Activated CD8-positive, alpha-beta memory T cell treated with anti-CD3 and anti-CD28 coated beads for 48 hours (primary cell): ENCODE measurements at regions not wholly inside any gene's neighbourhood (a gene's known extent, or its start where the extent isn't known, plus 50 kb on each side); places are given as distances from the start of the nearest gene placed in this dataset.

Experiments
- DNase-seq, 3 experiments: peaks; one replicate each; pipeline ENCODE4 v3.0.0-alpha.2; 2020; ENCODE audit warnings: low read depth in 2 of 3, low spot score in 2 of 3

DNA sequence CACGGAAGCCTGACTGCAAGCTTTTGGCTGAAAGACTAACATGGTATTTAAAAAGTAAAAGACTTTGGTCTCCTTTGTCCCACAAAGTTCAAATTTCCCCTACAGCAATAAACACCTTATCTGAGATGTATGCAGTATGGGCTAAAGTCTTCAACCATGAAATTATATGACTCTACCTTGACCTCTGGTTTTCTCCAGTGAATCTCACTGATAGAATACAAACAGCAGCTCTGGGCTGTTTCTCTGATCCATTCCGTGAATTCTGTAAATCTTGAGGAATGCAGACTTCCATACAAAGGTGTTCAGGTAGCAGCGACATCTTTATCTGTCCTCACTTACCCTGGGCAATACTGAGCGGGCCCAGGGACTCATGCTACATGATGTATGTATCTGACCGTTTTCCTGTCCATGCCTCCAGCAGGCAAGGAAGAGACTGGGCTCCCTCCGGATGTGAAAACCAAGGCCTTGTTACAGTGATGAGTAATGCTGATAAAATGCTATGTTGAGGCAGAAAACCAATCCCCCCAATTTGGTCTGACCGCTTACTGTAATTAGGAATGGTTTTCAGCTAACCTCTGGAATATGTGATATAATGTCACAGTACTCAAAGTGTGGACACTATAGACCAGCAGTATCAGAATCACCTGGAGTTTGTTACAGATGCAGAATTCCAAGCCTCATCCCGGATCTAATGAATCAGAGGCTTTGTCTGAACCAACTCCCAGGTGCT is 589.8 kb downstream of the HS3ST4 start:
- no peak for DNase-seq

DNA sequence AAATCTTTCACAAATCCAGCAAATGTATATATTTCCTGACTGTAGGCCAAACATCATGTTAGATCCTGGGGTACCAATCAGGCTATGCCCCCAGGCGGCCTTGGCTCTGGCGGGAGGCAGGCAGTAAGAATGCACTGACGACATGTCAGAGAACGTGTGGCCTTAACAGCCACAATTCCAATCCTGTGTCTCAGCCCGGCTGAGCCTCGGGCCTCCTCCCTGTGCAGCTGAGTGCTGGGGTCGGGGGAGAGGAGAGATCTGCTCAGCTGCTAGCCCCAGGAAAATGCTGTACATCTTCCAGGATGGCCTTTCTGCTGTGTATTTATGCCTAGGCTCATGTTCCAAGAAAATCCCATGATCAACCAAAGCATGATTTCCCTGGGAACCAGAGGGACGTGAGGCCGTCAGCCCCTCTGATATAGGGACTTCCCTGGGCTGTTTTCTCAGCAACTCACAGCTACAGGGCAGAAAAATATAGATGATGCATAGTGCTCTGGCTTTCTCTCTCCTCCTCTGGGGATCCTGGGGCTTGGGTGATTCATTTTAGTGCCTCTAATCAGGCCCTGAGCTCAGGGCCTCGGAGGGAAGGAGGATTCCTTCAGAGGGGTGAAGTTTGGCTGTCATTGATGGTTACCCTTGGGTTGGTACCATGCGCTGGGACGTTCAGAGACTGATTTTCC is 604.0 kb downstream of the HS3ST4 start:
- DNase-seq = no peak

DNA sequence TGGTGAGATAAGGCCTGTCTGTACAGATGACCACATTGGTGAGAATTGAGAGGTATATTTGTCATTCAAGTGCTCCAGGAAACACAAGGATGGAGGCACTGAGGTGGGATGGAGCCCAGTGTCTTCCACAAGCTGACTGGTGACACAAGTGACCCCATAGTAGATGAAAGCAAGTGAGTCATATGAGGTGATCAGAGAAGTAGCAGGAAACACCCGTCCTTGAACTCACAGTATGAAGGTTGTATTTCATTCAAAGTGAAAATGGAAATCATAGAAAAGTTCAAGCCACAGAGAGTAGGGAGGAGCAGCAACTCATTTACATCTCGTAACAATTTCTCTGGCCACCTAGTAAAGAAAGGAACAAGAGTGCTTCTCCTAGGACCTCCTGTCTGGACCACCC is 609.8 kb downstream of the HS3ST4 start:
- DNase-seq = no peak

DNA sequence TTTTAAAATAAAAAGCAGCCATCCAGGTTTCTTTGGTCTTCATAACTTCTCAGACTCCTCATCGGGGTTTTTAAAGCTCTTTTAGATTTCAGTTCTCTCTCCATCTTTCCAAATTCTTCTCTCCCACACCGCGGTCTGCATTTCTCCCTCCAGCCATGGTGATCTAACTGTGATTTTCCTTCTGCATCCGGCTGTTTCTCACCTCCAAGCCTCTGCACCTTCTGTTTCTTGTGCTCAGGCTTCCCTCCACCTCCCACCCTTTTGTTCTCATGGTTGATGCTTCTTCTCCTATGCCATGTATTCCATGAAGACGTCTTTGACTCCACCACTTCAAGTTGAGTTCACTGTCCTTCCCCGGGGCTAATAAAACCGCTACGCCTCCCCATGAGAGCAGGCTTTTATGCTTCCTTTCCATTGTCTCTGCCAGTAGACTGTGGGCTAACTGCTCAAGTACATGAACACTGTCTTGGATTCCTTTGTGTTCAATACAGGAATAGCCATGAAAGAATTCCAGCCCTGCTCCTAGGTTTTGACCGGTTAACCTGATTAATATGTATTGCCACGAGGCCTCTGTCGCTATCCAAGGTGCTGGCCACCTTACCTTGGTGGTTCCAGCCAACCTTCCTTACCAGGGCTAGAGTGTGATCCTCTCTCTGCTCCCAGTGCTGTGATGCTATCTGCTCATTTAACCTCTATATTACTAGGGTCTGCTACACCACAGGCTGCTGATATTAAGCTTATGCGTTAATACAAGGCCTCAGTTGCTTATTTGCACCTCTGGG is 625.1 kb downstream of the HS3ST4 start:
- no peak for DNase-seq

DNA sequence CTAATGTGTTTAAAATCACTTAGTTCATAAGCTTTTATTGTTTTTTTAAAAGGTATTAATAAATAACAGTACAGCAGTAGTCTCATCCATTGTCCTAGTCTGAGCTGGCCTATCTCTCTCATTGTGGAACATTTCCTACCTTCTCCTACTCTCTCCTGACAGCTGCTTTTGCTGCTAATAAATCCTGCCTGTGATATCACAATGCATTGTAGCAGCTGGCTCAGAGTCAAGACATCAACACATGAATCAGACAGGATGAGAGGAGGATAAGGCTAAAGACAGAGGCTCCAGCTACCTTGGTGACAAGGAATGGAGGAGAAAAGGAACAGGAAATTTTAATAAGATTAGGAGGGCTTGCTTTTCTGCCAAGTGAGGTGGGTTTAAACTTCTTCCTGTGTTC is 626.1 kb downstream of the HS3ST4 start:
- DNase-seq = no peak

DNA sequence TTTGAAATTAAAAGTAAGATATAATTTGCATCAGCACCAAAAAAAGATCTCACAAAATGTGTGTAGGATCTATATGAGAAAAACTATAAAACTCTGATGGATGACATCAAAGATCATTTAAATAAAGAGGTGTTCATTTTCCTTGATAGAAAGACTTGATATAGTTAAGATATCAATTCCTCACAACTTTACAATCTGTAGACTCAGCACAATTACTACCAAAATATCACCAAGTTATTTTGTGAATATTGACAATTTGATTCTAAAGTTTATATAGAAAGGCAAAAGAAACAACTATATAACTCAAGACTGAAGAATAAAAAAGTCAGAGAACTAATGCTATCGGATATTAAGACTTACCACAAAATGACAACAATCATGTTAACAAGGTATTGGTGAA is 638.9 kb downstream of the HS3ST4 start:
- no peak for DNase-seq

DNA sequence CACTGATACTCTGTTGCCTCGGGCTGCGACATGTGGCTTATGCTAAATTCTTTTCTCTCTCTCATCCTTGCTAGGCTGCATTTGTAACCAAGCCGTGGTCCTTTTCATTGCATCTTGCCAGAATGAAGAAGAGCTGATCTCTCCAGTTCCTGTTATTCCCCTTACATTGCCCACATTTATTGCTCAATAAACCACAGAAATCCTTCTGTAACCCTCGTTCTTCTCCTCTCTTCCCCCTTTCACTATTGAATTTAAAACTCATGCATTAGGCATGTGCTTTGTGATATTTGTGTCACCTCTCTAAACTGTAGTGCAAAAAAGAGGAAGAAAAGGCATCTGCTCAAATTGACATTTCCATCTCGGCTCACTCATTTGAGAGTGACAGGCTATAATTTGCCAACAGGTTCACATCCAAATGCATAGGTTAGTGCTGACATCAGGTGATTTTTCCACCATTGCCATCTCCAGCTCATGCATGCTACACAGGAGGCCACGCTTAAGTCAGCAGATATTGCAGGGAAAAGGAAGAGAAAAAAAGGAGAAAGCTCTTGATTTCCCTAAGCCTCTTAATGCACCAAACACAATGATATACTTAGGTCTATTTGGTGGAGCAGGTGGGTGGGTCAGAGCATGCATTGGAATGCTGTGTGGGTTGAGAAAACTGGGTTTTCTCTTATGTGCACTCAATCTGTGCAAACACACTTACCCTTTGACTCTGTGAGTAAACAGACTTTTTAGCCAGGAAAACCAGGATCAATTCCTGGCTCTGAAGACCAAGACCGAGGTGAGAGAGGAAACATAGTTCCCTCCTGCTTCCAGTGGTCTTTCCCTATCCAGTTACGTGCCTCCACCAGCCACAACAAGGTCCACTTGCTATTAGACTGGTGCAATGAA is 642.7 kb downstream of the HS3ST4 start:
- no peak for DNase-seq

DNA sequence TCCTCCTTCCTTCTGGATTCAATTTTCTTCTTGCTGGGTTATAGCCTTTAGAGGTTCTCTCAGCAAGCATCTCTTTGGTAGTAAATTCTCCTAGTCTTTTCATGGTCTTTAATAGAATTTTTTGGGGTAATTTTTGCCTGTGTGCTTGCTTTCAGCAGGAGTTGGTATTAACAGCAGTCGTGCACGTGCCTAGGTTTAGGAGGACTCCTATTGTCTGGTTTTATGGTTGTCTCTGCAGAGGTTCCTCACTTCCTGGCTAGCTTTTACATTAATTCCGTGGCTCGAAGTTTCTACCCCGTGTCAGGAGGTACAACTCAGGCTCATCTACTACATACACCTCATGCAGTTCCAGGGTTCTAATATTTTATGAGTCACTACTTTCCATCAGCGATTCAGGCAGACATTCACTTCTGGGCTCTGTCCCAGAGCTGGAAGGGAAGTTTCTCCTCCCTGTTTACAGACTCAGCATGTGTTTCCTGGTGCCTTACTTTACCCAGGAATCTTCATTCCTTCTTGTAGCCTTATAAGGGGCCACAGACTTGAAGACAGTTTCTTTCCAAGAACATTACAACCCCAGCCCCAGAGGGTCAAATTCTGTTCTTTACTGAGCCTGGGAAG is 643.6 kb downstream of the HS3ST4 start:
- DNase-seq = no peak

DNA sequence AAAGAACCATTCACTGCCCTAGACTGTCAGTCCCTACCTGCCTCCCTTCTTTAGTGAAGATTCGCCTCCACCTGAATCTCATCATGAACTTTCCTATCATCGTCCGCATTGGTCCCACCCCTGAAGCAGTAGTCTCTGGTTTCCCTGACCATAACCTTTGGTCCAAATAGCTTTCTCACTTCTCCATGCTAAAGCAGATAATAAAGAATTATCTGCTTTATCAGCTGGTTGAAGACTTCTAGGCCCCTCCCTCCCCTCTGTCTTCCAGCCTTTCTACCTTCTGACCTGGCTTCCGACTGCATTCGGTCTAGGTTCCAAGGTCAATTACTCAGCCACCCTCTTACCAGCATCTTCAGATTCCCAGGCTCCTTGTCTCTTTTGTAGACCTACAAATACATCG is 650.9 kb downstream of the HS3ST4 start:
- DNase-seq = no peak

DNA sequence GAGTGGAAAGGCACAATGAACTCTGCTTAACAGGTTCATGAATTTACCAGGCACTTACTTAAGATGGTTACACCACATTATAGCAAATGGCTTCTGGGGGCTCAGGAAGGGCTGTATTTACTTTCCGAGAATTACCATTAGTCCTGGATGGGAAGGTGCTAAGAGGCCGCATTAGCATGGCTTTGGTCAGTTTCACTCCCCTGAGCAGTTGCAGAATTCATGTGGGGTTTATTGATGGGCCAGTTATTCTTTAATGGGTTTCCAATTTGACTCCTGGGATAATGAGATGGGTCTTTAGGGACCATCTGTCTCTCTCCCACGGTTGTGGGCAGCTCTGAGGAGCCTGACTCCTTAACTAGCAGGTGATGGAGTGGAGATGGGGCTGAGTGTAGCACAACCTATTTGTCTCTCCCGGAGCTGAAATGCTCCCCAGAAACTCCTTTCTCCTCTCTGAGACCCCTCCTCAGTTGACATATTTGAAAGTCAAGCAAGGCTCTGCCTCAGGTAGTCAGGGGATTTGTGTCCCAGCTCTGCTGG is 652.5 kb downstream of the HS3ST4 start:
- DNase-seq = no peak

DNA sequence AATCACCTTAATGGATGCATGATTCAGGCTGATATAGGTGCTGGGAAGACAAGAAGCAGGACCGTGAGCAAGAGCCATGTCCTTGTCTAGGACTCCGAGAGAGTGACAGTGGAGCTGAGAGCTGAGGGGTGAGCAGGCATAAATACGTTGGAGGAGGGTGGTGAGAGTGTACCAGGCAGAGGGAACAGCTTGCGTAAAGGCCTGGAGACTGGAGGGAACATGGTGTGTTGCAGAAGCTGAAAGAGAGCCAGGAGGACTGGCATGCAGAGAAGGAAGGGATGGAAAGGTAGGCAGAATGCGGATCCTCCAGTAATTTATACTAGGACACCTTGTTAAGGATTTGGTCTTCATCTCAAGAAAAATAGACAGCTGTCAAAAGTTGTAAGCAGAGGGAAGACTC is 653.2 kb downstream of the HS3ST4 start:
- no peak for DNase-seq

DNA sequence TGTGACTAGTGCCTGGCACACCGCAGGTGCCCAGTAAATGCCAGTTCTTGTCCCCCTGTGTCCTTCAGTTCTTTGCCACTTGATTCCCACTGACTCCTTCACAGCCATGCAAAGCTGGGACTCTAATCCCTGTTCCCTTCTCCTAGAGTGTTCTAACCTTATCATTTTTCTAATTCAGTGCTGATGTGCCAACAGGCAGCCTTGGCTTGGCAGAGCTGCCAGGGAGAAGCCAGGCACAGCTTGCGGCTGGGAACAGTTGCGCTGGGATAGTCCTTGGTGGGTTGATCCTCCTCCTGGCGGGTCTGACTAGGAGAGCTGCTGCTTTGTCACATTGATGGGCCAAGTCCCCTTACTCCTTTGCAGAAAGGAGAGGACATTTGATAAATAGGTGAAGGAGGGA is 654.2 kb downstream of the HS3ST4 start:
- DNase-seq = no peak

DNA sequence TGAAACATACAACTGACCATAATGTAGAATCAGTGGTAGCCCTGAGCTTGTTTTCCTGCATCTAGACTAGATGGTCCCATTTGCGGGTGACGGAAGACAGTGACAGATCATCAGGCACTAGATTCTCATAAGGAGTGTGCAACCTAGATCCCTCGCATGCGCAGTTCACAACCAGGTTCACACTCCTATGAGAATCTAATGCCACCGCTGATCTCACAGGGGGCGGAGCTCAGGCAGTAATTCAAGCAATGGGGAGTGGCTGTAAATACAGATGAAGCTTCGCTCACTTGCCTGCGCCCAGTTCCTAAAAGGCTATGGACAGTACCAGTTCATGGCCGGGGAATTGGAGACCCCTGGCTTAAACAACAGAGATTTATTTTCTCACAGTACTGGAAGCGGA is 656.3 kb downstream of the HS3ST4 start:
- no peak for DNase-seq

DNA sequence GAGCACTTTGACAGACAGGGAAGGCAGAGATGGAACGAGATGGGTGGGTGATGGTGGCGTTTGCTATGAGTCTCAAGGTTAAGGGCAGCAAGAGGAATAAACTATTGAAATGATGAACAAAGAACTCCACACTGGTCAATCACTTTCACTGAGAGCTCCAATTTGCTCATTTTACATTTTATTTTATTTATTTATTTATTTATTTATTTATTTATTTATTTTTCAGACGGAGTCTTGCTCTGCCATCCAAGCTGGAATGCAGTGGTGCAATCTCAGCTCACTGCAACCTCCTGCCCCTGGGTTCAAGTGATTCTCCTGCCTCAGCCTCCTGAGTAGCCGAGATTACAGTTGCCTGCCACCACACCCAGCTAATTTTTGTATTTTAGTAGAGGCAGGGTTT is 669.1 kb downstream of the HS3ST4 start:
- no peak for DNase-seq

DNA sequence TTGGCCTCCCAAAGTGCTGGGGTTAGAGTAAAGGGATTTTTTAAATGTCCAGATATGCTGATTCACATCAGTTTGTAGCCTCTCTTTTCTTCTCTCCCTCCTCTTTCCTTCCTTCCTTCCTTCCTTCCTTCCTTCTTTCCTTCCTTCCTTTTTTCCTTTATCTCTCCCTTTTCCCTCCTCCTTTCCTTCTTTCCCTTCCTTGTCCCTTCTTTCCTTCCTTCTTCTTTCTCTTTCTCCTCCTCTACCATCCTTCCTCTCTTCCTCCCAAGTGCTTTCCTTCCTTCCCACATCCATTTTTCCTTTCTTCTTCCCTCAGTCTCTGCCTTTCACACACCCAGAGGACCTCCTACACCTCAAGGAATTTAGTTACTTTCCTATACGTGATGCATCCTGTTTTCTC is 671.8 kb downstream of the HS3ST4 start:
- DNase-seq = no peak

DNA sequence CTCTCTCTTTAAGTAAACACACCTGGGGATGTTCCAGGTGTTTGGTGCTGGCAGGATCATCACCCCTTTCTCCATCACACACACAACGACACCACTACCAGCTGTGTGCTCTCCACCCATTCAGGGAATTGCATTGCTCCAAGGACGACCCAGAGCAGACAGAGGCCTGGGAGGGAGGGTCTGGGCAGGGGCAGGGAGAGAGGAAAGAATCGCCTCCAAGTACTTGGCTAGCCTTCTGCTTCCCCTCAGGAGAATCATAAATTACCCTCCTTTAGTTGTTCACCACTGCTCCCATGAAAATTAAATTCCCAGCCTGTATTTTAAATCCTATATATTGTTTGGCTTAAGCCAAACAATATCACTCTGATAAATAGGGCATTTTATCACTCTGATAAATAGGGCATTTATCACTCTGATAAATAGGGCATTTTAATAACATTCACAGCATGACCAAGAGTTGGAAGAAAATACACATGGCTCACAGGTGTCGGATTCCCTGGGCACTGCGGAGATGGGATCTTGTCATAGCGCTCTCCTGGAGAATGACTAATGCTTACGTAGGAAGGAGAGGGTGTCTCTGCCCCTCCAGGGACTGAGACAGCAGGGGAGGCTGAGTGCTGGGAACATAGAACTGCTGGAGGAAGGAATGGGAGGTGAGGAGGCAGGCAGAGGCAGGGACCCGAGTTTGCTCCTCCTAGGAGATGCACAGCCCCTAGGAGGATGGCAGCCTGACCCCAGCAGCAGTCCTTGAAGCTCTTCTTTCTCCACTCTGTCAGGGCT is 673.6 kb downstream of the HS3ST4 start:
- no peak for DNase-seq

DNA sequence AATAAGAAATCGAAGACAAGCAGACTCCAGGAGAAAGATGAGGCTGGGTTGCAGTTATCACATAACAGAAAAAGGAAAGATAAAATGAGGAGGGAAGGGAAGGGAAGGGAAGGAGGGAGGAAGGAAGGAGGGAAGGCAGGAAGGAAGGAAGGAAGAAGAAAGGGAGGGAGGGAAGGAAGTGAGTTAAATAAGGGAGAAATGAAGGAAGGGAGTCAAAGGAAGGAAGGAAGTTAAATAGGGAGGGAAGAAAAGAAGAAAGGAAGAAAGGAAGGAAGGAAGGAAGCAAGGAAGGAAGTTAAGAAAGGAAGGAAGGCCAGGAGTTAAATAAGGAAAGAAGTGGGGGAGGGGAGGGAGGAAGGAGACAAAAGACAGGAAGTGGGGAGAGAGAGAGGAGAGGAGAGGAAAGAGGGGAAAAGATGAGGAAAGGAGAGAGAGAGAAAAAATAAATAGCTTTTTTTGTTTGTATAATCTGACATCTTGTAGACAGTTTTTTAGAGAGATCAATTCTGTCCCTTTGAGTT is 679.6 kb downstream of the HS3ST4 start:
- no peak for DNase-seq

DNA sequence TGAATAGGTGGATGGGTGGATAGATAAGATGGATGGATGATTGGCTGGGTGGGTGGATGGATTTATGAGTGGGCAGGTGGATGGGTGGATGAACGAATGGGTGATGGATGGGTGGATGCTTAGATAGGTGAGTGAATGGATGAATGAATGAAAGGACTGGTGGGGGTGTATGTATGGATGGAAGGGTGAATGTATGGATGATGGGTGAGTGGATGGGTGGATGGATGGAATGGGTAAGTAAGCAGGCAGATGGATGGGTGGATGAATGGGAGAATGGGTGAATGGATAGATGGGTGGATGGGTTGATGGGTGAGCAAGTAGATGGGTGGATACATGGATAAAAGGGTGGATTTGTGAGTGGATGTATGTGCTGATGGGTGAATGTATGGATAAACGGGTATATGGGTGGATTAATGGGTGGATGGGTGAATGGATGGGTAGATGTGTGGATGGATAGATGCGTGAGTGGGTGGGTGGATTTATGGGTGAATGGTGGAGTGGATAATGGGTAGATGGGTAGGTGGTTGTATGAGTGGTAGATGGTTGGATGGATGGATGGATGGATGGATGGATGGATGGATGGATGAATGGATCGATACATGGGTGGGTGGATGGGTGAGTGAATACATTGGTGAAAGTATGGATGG is 682.6 kb downstream of the HS3ST4 start:
- no peak for DNase-seq

DNA sequence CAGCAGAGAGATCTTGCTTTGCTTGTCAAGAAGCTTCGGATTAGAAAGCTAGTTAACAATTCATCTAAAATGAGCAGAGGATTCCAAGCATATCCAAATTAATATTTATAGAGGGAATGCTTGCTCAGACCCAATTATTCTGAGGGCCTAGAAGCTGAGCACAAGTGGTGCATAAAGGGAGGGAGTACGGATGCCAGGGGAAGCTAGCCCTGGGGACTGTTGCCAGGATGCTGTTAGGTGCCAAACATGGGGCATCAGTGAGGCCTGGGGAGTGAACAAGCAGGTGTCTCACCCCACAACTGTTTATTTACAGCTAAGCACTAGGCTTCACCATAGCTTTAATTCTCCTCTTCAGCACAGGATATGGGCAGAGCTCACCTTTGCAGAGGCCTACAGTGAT is 684.1 kb upstream of the C16orf82 start:
- no peak for DNase-seq
